NCI-H1694 (cell line): ENCODE measurements at regions not wholly inside any gene's neighbourhood (a gene's known extent, or its start where the extent isn't known, plus 50 kb on each side); places are given as distances from the start of the nearest gene placed in this dataset.
"Not testable (repeated sequence)": the region's sequence is repeated elsewhere in the genome, so short reads cannot be mapped to it uniquely, and the experiment has no call there.

Source experiments
- DNase-seq: peaks from one replicate; lab custom pipeline; 2025; lab: John Stamatoyannopoulos, UW

- no peak for DNase-seq
Measured at GRCh38 chr4:151459375-151459774, 50.4 kb downstream of the FHIP1A start.

GRCh38 chr4:151460434-151460833 lies 51.5 kb downstream of the FHIP1A start:
- no peak for DNase-seq

GRCh38 chr4:151462554-151462953 lies 53.6 kb downstream of the FHIP1A start:
- DNase-seq: no peak

- DNase-seq: no peak
Measured at GRCh38 chr4:151468715-151469696, 60.0 kb downstream of the FHIP1A start.

GRCh38 chr4:151469970-151470369 lies 61.0 kb downstream of the FHIP1A start:
- no peak for DNase-seq

- no peak for DNase-seq
Measured at GRCh38 chr4:151471728-151472127, 62.8 kb downstream of the FHIP1A start.

- no peak for DNase-seq
Measured at GRCh38 chr4:151472297-151472696, 63.3 kb downstream of the FHIP1A start.

GRCh38 chr4:151472711-151473110 lies 63.7 kb downstream of the FHIP1A start:
- no peak for DNase-seq

GRCh38 chr4:151473521-151474097 lies 64.6 kb downstream of the FHIP1A start:
- no peak for DNase-seq

GRCh38 chr4:151475035-151475714 lies 66.2 kb downstream of the FHIP1A start:
- DNase-seq: no peak

GRCh38 chr4:151481813-151482212 lies 72.8 kb downstream of the FHIP1A start:
- no peak for DNase-seq

GRCh38 chr4:151484396-151485102 lies 75.6 kb downstream of the FHIP1A start:
- no peak for DNase-seq

- DNase-seq: no peak
Measured at GRCh38 chr4:151485541-151486131, 76.7 kb downstream of the FHIP1A start.

GRCh38 chr4:151486168-151486567 lies 77.2 kb downstream of the FHIP1A start:
- no peak for DNase-seq

- DNase-seq: no peak
Measured at GRCh38 chr4:151488968-151489367, 80.0 kb downstream of the FHIP1A start.

GRCh38 chr4:151489462-151490203 lies 80.7 kb downstream of the FHIP1A start:
- DNase-seq: no peak

GRCh38 chr4:151495612-151496011 lies 86.6 kb downstream of the FHIP1A start:
- DNase-seq: not testable (repeated sequence)

- not testable (repeated sequence) for DNase-seq
Measured at GRCh38 chr4:151511548-151511947, 102.6 kb downstream of the FHIP1A start.

GRCh38 chr4:151517896-151518295 lies 108.9 kb downstream of the FHIP1A start:
- no peak for DNase-seq

GRCh38 chr4:151518359-151518758 lies 109.4 kb downstream of the FHIP1A start:
- DNase-seq: no peak
